ENCODE measurements at regions not wholly inside any gene's neighbourhood (a gene's known extent, or its start where the extent isn't known, plus 50 kb on each side); places are given as distances from the start of the nearest gene placed in this dataset.

DNA sequence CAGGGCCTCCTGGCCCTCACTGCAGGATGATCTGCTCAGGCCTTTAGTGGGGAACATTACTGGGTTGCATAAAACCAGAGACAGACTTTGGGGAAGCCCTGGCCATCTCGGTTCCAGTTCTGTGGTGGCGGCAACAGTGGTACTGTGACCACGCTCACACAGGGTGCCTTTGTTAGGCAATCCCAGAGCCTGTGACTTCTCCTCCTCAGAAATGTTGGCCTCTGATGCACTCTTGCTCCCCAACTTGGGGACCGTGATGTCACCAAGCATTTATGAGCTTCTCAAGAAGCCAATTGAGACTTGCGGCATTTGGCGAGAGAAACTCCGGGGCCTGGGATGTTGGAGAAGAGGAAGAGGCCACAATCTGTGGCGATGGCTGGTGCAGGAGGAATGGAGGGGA, 80.9 kb upstream of the PKDCC start:
- Mint-ChIP-seq H3K36me3 (ENCODE audit: low read depth) (no peaks in the 10 kb centered on the region), H3K4me1 (no peaks in the 10 kb centered on the region), H3K9me3 (no peaks in the 10 kb centered on the region), H3K27me3 (peaks cover 4% of the 10 kb centered on the region), H3K27ac (no peak overlapping the region), H3K4me3 (no peak overlapping the region)
- ChIA-PET POLR2A (no interaction called here), CTCF (no interaction called here)
- no peak for DNase-seq

- DNase-seq: no peak
- Mint-ChIP-seq H3K4me3 (no peak overlapping the region), H3K4me1 (no peaks in the 10 kb centered on the region), H3K9me3 (no peaks in the 10 kb centered on the region), H3K27me3 (peaks cover 4% of the 10 kb centered on the region), H3K27ac (no peak overlapping the region), H3K36me3 (ENCODE audit: low read depth) (no peaks in the 10 kb centered on the region)
- CTCF ChIA-PET: no interaction called here
- POLR2A ChIA-PET: no interaction called here
These were observed 80.2 kb upstream of the PKDCC start for GRCh38 chr2:41967476-41968181.

GRCh38 chr2:41968182-41968578, 79.6 kb upstream of the PKDCC start:
- H3K4me3 Mint-ChIP-seq: no peak overlapping the region
- no peak for DNase-seq
- H3K27ac Mint-ChIP-seq: no peak overlapping the region
- POLR2A ChIA-PET: no interaction called here
- CTCF ChIA-PET: no interaction called here
- no peaks in the 10 kb centered on the region for H3K4me1 Mint-ChIP-seq
- peaks cover 3% of the 10 kb centered on the region for H3K27me3 Mint-ChIP-seq
- no peaks in the 10 kb centered on the region for H3K9me3 Mint-ChIP-seq
- no peaks in the 10 kb centered on the region for H3K36me3 Mint-ChIP-seq (ENCODE audit: low read depth)

DNA sequence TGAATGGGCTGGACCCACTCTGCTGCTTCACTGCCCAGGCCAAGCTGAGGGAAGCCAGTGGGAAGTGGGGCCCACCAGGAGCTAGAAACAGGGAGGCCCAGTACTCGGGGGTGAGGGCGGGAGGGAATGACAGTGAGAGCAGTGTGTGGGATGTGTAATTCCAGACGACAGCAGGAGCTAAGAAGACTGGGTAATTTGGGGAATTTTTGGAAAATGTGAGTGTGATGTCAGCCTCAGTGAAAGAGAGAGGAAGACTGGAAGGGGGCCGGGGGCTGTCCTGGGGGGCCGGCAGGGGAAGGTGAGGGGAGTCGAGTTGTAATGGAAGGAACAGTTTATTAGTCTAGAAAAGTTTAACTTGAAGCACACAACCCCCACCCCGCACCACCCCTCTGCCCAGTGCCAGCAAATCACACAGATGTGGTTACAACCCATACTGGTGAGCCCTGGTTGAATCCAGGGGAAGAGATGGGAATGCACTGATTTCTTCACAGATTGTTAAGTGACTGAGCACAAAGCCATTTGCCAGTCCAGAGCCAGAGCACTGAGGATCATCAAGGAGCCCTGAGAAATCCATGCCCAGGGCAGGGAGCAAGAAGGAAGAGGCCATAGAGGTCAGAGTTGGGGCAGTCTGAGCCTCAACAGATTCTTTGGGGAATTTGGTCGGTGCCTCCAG, 76.7 kb upstream of the PKDCC start:
- CTCF ChIA-PET: interaction anchor here (1.0 kb wide), 1 partner anchor 64 kb away, joined by 3 read pairs; no protein-coding TSS in a partner anchor
- H3K4me3 Mint-ChIP-seq: no peak overlapping the region
- DNase-seq: no peak
- no peaks in the 10 kb centered on the region for H3K4me1 Mint-ChIP-seq
- POLR2A ChIA-PET: no interaction called here
- no peak overlapping the region for H3K27ac Mint-ChIP-seq
- no peaks in the 10 kb centered on the region for H3K36me3 Mint-ChIP-seq (ENCODE audit: low read depth)
- peaks cover 2% of the 10 kb centered on the region for H3K27me3 Mint-ChIP-seq
- H3K9me3 Mint-ChIP-seq: no peaks in the 10 kb centered on the region

- POLR2A ChIA-PET: no interaction called here
- Mint-ChIP-seq H3K27ac (no peak overlapping the region), H3K4me1 (no peaks in the 10 kb centered on the region), H3K36me3 (ENCODE audit: low read depth) (no peaks in the 10 kb centered on the region), H3K9me3 (no peaks in the 10 kb centered on the region), H3K27me3 (peaks cover 4% of the 10 kb centered on the region), H3K4me3 (no peak overlapping the region)
- DNase-seq: no peak
- CTCF ChIA-PET: interaction anchor here (1.0 kb wide), 1 partner anchor 65 kb away, joined by 3 read pairs; no protein-coding TSS in a partner anchor
These were observed 75.6 kb upstream of the PKDCC start for GRCh38 chr2:41972179-41972578.

DNA sequence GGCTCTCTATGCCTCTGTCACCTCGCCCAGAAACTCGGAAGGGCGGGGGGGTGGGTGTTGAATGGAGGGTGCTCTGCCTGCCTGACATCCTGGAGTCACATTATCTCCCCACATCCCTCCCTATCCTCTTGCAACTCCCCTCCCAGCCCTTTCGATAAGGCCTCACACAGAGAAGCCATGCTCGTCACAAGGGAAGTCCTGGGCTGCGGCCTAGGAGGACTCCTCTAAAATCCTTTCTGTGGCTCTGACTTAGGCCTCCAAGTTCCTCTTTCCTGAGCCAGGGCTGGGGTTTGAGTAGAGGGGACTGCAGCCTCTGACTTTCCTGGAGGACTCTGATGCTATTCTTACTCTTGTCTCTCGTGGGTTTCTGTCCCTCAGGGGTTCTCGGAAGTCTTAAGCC, 75.0 kb upstream of the PKDCC start:
- Mint-ChIP-seq H3K9me3 (no peaks in the 10 kb centered on the region), H3K4me1 (no peaks in the 10 kb centered on the region), H3K27me3 (peaks cover 4% of the 10 kb centered on the region), H3K36me3 (ENCODE audit: low read depth) (no peaks in the 10 kb centered on the region), H3K27ac (no peak overlapping the region), H3K4me3 (no peak overlapping the region)
- ChIA-PET POLR2A (no interaction called here), CTCF (no interaction called here)
- no peak for DNase-seq

DNA sequence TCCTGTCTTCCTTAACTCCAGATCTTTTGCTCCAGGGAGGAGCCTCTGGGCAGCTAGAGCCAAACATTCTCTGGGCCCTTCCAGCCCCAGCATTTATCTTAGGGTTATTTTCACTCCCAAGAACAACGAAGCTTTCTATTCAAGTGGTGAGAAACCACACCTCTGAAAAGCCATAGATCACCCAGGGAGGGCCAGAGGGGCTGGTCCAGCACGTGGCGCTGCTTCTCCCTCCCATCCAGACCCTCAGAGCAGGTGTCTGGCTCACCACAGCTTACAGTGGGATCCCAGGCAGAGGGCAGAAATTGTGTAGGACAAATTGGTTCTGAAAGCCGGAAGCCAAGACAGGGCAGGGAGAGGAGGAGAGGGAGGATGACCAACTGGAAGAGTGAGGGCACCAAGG, 74.0 kb upstream of the PKDCC start:
- Mint-ChIP-seq H3K27me3 (peaks cover 4% of the 10 kb centered on the region), H3K36me3 (ENCODE audit: low read depth) (no peaks in the 10 kb centered on the region), H3K27ac (no peak overlapping the region), H3K9me3 (no peaks in the 10 kb centered on the region), H3K4me3 (no peak overlapping the region), H3K4me1 (no peaks in the 10 kb centered on the region)
- ChIA-PET CTCF (interaction anchor here (0.6 to 1.5 kb wide), 2 partner anchors 31 to 487 kb away, joined by 3 read pairs; no protein-coding TSS in a partner anchor), POLR2A (no interaction called here)
- DNase-seq: no peak

GRCh38 chr2:41981417-41981816, 66.4 kb upstream of the PKDCC start:
- DNase-seq: no peak
- Mint-ChIP-seq H3K36me3 (ENCODE audit: low read depth) (no peaks in the 10 kb centered on the region), H3K27me3 (peaks cover 6% of the 10 kb centered on the region), H3K4me1 (no peaks in the 10 kb centered on the region), H3K27ac (no peak overlapping the region), H3K4me3 (no peak overlapping the region), H3K9me3 (no peaks in the 10 kb centered on the region)
- ChIA-PET CTCF (interaction anchor here (0.6 kb wide), 1 partner anchor 137 kb away, joined by 7 read pairs; no protein-coding TSS in a partner anchor), POLR2A (no interaction called here)

- POLR2A ChIA-PET: no interaction called here
- no peak for DNase-seq
- H3K4me3 Mint-ChIP-seq: no peak overlapping the region
- no peaks in the 10 kb centered on the region for H3K4me1 Mint-ChIP-seq
- CTCF ChIA-PET: no interaction called here
- no peak overlapping the region for H3K27ac Mint-ChIP-seq
- peaks cover 12% of the 10 kb centered on the region for H3K27me3 Mint-ChIP-seq
- no peaks in the 10 kb centered on the region for H3K9me3 Mint-ChIP-seq
- no peaks in the 10 kb centered on the region for H3K36me3 Mint-ChIP-seq (ENCODE audit: low read depth)
These were observed 62.2 kb upstream of the PKDCC start for GRCh38 chr2:41985573-41986095.

GRCh38 chr2:41989501-41990180, 58.2 kb upstream of the PKDCC start:
- ChIA-PET POLR2A (interaction anchor here (0.7 kb wide), 1 partner anchor 126 kb away, joined by 3 read pairs; no protein-coding TSS in a partner anchor), CTCF (no interaction called here)
- H3K27ac Mint-ChIP-seq: no peak overlapping the region
- peaks cover 13% of the 10 kb centered on the region for H3K27me3 Mint-ChIP-seq
- no peak for DNase-seq
- no peaks in the 10 kb centered on the region for H3K4me1 Mint-ChIP-seq
- H3K9me3 Mint-ChIP-seq: no peaks in the 10 kb centered on the region
- no peaks in the 10 kb centered on the region for H3K36me3 Mint-ChIP-seq (ENCODE audit: low read depth)
- H3K4me3 Mint-ChIP-seq: no peak overlapping the region

- Mint-ChIP-seq H3K4me3 (no peak overlapping the region), H3K27me3 (peaks cover 13% of the 10 kb centered on the region), H3K27ac (no peak overlapping the region), H3K4me1 (no peaks in the 10 kb centered on the region), H3K9me3 (no peaks in the 10 kb centered on the region), H3K36me3 (ENCODE audit: low read depth) (no peaks in the 10 kb centered on the region)
- ChIA-PET POLR2A (interaction anchor here (0.7 kb wide), 1 partner anchor 126 kb away, joined by 3 read pairs; no protein-coding TSS in a partner anchor), CTCF (no interaction called here)
- DNase-seq: no peak
These were observed 57.6 kb upstream of the PKDCC start for GRCh38 chr2:41990245-41990644.

- H3K4me1 Mint-ChIP-seq: no peaks in the 10 kb centered on the region
- ChIA-PET POLR2A (no interaction called here), CTCF (no interaction called here)
- H3K4me3 Mint-ChIP-seq: no peak overlapping the region
- H3K36me3 Mint-ChIP-seq (ENCODE audit: low read depth): no peaks in the 10 kb centered on the region
- H3K27ac Mint-ChIP-seq: no peak overlapping the region
- DNase-seq: no peak
- peaks cover 13% of the 10 kb centered on the region for H3K27me3 Mint-ChIP-seq
- H3K9me3 Mint-ChIP-seq: no peaks in the 10 kb centered on the region
These were observed 57.1 kb upstream of the PKDCC start for GRCh38 chr2:41990688-41991087.

DNA sequence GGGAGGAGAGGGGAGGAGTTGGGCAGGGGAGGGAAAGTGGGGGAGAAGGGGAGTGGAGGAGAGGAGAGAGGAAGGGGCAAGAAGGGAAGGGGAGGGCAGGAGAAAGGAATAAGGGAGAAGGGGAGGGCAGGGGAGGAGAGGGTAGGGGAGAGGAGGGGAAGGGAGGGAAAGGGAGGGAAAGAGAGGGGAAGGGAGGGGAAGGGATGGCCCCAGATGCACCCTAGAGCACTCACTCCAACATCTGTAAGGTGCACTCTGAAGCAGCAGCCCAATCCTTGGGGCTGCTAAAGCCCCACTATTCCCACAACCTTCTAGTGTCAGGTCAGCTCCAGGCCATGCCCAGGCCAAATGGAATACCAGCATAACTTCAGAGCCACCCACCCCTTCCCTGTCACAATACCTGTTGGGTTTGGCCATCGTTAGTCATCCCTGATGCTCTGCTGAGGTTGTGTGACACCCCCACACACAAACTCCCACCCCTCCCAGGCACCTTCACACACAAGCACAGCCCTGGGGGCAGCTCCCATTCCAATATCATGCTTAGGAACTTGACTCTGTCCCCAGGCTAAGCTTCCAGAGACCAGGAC, 55.7 kb upstream of the PKDCC start:
- no peak overlapping the region for H3K4me3 Mint-ChIP-seq
- H3K27me3 Mint-ChIP-seq: peaks cover 13% of the 10 kb centered on the region
- H3K36me3 Mint-ChIP-seq (ENCODE audit: low read depth): no peaks in the 10 kb centered on the region
- H3K9me3 Mint-ChIP-seq: no peaks in the 10 kb centered on the region
- no peak for DNase-seq
- ChIA-PET CTCF (no interaction called here), POLR2A (no interaction called here)
- H3K27ac Mint-ChIP-seq: no peak overlapping the region
- H3K4me1 Mint-ChIP-seq: no peaks in the 10 kb centered on the region
